GM18867 (cell line): ENCODE measurements at regions not wholly inside any gene's neighbourhood (a gene's known extent, or its start where the extent isn't known, plus 50 kb on each side); places are given as distances from the start of the nearest gene placed in this dataset.
A peak's percentile ranks its signal among the peaks of the same experiment; 100 is the strongest.

Source experiments
- ATAC-seq: cut with Tn5 transposase; IDR thresholded peaks from one replicate; pipeline ENCODE4 v1.9.1; 2021; ENCODE audit warnings: mild to moderate bottlenecking, moderate library complexity; ENCODE audit not compliant: unreplicated experiment

DNA sequence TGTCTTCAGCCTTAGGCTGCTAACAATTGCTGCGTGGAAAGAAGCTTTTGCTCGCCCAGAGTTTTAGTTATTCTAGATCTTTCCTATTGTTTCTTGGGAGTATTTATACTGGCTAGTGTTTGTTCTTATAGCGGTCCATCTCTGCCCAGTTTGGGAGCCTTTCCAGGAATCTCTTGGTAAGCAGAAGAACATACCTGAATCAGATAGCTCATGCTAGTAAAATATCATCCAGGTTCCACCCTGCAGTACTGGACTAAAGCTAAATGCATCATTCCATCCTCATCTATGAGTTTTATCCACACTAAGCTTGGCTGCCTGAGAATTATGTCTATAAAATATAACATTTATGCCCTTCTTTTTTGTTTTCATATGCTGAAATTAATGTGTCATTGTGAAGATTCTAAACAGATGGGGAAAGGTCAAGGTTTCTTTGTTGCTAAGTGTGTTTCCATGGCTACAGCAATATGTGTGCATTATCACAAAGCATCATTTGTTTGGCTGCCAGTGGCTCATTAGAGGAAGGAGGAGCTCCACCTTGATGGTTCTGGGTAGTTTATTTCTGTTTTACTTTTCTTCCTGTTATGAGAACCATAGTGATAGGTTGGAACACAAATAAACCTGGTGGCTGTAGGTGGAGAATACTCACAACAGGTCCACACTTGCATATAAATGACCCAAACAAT, 182.8 kb downstream of the PIK3C3 start:
- no peak for ATAC-seq

DNA sequence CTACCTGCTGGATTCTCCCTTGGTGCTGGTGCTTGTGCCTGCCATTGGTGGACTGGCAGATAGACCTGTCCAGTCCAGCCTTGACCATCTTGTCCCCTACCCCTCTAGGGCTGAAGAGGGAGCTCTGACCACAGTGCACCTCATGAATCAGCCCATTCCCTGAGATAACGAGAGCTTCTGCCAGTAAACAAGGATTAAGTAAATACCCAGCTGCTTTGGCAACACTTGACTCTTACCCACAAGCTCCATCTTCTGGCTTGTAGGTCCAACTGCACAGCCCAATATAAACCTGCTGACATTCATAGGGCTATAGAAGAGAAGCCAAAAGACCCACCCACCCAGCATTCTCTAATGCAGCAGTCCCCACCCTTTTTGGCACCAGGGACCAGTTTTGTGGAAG, 186.4 kb downstream of the PIK3C3 start:
- no peak for ATAC-seq

- ATAC-seq, result no peak
Measured at GRCh38 chr18:42155024-42155423, 200.0 kb downstream of the PIK3C3 start.

DNA sequence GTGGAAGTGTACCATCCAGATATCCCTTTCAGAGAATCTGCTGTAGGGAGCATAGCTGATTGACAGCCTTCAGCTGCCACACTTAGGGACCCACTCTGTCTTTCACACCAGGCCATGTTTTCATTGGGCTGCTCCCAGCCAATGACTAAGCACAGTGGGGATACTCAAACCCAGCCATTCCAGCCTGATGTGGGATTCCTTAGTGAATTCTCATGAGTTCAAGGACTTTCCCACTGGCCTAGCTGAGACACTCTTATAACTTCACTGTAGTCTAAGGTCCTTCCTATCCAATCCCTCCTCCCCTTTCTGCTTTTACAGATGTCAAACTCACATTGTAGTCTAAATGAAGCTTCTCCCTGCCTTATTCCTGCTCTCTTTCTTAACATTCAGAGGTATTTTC, 201.2 kb downstream of the PIK3C3 start:
- ATAC-seq, result no peak

DNA sequence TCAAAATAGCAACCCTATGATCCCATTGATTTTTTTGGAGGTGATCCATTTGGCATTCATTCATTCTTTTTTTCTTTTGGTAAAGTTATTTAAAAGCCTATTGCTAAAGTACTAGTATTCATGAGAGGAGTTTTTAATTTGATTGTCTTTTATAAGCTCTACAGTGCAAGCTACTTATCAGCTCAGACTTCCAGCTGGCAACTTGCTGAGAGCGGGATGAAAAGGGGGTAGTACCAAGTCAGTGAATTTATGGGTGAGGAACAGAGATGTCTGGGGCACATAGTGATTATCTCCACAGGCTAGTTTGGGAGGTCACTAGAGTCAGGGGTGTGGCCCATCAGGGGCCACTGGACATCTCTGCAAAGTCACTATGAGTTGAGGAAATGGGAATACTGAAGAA, 202.4 kb downstream of the PIK3C3 start:
- ATAC-seq, result no peak

GRCh38 chr18:42157878-42158277, 202.8 kb downstream of the PIK3C3 start:
- ATAC-seq, result no peak

DNA sequence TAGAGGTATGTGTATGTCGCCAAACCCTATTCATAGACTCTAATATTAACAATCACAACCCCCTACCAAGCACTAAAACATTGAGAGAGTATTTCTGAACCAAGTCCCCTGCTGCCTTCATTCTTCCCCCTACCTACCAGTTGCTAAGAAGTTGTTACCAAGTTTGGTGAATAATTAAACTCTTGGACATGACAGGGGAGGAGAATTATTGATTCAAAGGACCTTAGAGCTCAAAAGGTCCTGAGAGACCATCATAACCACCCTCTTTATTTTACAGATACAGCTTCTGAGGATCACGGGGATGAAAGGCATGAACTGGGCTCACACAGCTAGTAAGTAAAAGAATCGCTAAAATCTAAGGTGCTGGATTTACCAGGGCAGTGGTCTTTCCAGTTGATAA, 204.1 kb downstream of the PIK3C3 start:
- ATAC-seq, result no peak

DNA sequence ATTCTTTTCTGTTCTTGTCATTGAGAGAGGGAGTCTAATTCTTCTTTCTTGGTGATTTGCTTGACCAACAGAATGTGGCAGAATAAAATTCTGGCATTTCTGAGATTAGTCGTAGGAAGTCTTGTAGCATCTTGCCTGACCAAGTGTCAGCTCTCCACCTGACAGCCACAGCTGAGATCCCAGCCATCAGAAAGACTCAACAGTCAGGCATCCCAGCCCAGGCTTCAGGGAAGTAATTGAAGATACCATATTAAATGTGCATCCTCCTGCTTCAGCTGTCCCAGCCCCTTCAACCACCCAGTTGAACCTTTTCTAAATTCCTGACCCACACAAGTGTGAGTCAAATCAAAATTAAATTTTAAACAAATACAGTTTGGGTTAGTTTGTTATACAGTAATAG, 208.3 kb downstream of the PIK3C3 start:
- no peak for ATAC-seq

GRCh38 chr18:42164556-42164955, 209.5 kb downstream of the PIK3C3 start:
- no peak for ATAC-seq

DNA sequence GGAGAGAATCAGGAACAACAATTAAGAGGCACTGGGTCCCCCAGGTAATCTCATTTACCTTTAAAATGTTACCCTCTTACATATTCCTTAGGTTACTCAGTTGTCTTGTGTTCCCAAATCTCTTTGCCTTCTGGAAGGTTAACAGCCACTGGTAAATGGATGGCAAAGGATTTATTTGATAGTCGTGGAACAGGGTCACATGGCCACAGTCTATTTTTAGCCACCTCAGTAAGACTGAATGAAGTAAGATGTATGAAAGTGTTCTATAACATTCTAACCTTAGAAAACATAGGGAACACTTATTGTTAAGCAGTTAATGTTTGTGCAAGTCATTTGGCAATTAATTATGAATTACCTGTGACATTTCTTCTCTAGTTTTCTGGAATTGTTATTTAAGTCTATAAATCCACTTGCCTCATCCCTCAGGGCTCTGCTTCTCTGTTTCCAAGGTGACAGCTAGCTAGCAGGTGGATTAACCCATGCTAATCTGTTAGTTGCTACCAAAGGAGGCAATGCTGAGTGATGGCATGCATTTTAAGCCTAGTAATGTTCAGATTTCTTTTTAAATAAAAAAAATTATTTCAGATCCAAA, 211.0 kb downstream of the PIK3C3 start:
- ATAC-seq, result no peak

- no peak for ATAC-seq
Measured at GRCh38 chr18:42168487-42168886, 213.5 kb downstream of the PIK3C3 start.

DNA sequence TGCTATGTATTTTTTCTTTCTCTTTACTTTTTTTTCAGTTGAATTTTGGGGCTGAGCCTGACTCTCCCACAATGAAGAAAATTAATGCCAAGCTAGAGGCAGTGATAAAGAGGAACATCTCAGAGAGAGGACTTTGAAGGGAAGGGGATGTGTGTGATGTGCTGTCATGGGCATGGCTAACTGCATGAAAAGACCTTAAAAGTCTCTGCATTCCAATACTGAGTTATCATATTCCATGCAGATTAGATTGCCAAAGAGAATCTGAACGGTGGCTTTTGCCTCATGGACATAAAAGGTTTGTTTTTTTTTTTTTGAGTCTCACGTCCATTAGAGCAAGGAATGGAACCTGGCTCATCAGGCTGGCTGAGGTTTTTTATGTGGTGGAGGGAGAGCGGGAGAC, 213.9 kb downstream of the PIK3C3 start:
- ATAC-seq, result no peak

GRCh38 chr18:42174909-42175308, 219.9 kb downstream of the PIK3C3 start:
- ATAC-seq, result no peak

- ATAC-seq, result no peak
Measured at GRCh38 chr18:42176599-42176998, 221.6 kb downstream of the PIK3C3 start.

DNA sequence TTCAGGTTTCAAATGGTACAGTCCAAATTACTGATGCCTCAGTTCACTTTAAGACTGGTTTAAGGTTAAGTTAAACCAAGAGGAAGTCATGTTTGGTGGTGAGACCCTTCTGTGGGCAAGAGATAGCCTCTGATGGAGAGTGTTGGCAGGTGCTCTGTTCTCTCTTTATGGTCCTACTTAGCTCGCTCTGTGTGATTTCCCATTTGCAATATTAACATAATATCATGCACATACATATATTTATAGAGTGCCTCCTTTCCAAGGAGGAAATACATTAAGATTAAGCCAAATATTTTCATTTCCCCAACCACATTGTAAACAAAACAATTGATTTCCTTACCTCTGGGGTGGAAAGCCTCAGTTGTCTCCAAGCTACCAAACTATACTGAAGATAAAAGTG, 222.4 kb downstream of the PIK3C3 start:
- no peak for ATAC-seq

- no peak for ATAC-seq
Measured at GRCh38 chr18:42178376-42179080, 223.5 kb downstream of the PIK3C3 start.

DNA sequence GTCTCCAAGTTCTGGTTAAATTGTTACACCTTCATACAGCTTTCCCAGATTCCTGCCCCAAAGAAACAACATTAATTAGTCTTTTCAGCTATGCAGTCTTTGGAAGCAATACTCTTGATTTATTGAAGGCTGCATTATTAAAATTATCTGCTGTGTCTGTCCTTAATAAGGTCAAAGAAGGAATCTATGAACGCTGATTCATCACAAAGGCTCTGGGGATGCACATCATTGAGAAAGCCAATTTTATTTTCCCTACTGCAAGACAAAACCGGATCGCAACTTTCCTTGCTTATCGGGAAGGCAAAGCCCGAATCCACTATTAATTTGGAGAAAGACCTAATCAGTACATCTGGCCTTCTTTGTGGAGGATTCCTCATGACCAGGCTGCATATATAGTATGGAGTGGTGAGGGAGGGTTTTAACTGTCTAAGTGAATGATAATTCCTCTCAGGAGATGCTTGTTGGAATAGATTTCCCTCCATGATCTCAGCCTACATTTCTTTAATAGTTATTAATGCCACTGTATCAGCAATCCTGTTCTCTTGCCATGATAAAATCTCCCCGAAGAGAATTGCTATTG, 224.6 kb downstream of the PIK3C3 start:
- ATAC-seq, result no peak

DNA sequence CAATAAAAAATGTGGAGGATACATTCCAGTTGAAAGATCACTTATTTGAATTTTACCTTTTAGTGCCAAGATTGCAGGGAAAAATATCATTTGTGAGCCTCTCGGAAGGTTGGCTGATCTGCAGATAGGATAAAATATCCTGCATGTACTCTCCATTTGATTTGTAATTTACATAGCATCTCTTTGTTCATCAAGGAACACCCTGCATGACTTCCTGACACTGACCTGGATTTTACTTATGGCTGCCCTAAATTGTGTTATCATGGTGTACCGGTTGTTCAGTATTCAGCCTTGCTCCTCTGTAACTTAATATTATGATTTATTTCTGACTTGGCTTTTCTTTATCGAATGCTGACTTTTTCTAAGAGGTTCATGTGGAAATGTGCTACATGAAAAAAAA, 226.4 kb downstream of the PIK3C3 start:
- ATAC-seq, result no peak

DNA sequence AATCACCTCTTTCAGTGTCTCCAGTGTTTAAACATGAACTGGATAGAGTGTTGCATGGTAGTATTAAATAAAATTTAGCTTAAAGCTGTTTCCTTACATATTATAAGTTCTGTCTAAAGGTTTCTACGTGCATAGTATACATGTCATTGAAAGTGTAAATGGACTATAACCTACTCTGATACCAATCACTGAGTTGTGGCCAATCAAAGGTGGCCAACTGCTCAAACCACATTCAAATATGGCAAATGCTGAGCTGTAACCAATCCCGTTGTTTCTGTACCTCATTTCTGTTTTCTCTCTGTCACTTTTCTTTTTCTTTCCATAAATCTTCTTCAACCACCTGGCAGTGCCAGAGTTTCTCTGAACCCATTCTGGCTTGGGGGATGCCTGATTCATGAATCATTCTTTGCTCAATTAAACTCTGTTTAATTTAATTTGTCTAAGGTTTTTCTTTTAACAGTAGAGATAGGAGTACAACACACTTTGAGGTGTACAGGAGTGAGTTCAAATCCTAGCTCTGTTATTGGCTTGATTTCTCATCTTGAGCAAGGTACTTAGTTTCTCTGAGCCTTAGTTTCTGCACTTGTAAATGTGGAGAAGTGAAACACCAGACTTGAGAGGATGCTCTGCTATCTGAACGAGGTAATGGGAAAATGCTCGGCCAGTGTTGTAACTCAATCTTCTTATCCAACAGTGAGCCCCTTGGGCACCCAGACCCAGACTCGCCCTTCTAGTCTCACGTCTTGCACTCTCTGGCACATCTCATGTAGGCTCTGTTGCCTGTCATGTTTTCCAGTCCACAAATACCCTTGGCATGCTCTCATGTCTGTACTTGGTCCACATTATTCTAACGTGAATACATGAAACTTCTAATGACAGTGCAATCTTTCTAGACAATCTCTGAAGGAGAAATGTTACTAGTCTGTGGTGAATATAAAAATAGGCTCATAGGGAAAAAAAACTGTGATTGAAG, 228.0 kb downstream of the PIK3C3 start:
- ATAC-seq, result peak; percentile 49

DNA sequence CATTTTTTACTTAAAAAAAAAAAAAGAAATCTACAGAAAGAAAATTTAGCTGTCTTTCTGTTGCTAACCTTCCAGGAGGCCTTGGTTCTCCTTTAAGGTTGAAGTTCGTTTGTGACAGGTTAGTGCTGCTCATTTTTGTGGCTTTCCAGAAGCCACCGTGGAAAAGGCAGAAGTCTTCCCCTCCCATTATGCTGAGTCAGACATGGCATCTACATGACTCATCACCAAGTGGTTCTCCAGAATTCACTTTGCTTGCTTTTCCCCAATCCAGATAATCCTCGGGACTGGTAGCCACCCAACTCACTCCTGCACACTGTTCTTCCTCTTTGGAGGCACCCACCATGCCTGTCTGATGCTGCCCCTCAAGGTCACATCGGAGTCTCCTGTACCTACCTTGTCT, 228.7 kb downstream of the PIK3C3 start:
- ATAC-seq, result no peak
